ENCODE measurements at regions not wholly inside any gene's neighbourhood (a gene's known extent, or its start where the extent isn't known, plus 50 kb on each side); places are given as distances from the start of the nearest gene placed in this dataset.

GRCh38 chr13:40252676-40253075, 413.8 kb downstream of the FOXO1 start:
- DNase-seq (ENCODE audit: low read depth), result no peak
- no peak overlapping the region for H3K4me3 ChIP-seq (ENCODE audit: low read depth, low read length)
- no peak for TF ChIP-seq MAX (IDR thresholded peaks at IDR 0.05; ENCODE audit: low read depth, low read length)
- no peak for TF ChIP-seq CTCF (IDR thresholded peaks at IDR 0.05; ENCODE audit: low read depth, low read length)

GRCh38 chr13:40254394-40254793, 412.0 kb downstream of the FOXO1 start:
- TF ChIP-seq POLR2A (IDR thresholded peaks at IDR 0.05; ENCODE audit: extremely low read depth, insufficient read length) (no peak), CTCF (IDR thresholded peaks at IDR 0.05; ENCODE audit: low read depth, low read length) (no peak), MYC (IDR thresholded peaks at IDR 0.05; ENCODE audit: low read depth, low read length) (no peak), MAX (IDR thresholded peaks at IDR 0.05; ENCODE audit: low read depth, low read length) (no peak)
- no peak for DNase-seq (ENCODE audit: low read depth)

GRCh38 chr13:40255551-40255950, 410.9 kb downstream of the FOXO1 start:
- no peak for TF ChIP-seq MYC (IDR thresholded peaks at IDR 0.05; ENCODE audit: low read depth, low read length)
- TF ChIP-seq POLR2A (IDR thresholded peaks at IDR 0.05; ENCODE audit: extremely low read depth, insufficient read length), result no peak
- no peak for TF ChIP-seq MAX (IDR thresholded peaks at IDR 0.05; ENCODE audit: low read depth, low read length)
- TF ChIP-seq CTCF (IDR thresholded peaks at IDR 0.05; ENCODE audit: low read depth, low read length), result no peak

More at GRCh38 chr13:40254394-40254793, 412.0 kb downstream of the FOXO1 start:
- no peak overlapping the region for H3K4me3 ChIP-seq (ENCODE audit: low read depth, low read length)

GRCh38 chr13:40259899-40260298, 406.5 kb downstream of the FOXO1 start:
- H3K4me3 ChIP-seq (ENCODE audit: low read depth, low read length), result no peak overlapping the region
- no peak for TF ChIP-seq MYC (IDR thresholded peaks at IDR 0.05; ENCODE audit: low read depth, low read length)
- TF ChIP-seq MAX (IDR thresholded peaks at IDR 0.05; ENCODE audit: low read depth, low read length), result no peak
- TF ChIP-seq POLR2A (IDR thresholded peaks at IDR 0.05; ENCODE audit: extremely low read depth, insufficient read length), result no peak
- TF ChIP-seq CTCF (IDR thresholded peaks at IDR 0.05; ENCODE audit: low read depth, low read length), result no peak
- no peak for DNase-seq (ENCODE audit: low read depth)

More at GRCh38 chr13:40255551-40255950, 410.9 kb downstream of the FOXO1 start:
- no peak overlapping the region for H3K4me3 ChIP-seq (ENCODE audit: low read depth, low read length)
- DNase-seq (ENCODE audit: low read depth), result no peak

- TF ChIP-seq POLR2A (IDR thresholded peaks at IDR 0.05; ENCODE audit: extremely low read depth, insufficient read length), result no peak
- no peak for TF ChIP-seq CTCF (IDR thresholded peaks at IDR 0.05; ENCODE audit: low read depth, low read length)
- no peak for TF ChIP-seq MAX (IDR thresholded peaks at IDR 0.05; ENCODE audit: low read depth, low read length)
- no peak for TF ChIP-seq MYC (IDR thresholded peaks at IDR 0.05; ENCODE audit: low read depth, low read length)
- no peak overlapping the region for H3K4me3 ChIP-seq (ENCODE audit: low read depth, low read length)
- no peak for DNase-seq (ENCODE audit: low read depth)
Measured at GRCh38 chr13:40261336-40261735, 405.1 kb downstream of the FOXO1 start.

GRCh38 chr13:40261947-40262346, 404.5 kb downstream of the FOXO1 start:
- H3K4me3 ChIP-seq (ENCODE audit: low read depth, low read length), result no peak overlapping the region
- DNase-seq (ENCODE audit: low read depth), result no peak
- TF ChIP-seq MYC (IDR thresholded peaks at IDR 0.05; ENCODE audit: low read depth, low read length) (no peak), MAX (IDR thresholded peaks at IDR 0.05; ENCODE audit: low read depth, low read length) (no peak), POLR2A (IDR thresholded peaks at IDR 0.05; ENCODE audit: extremely low read depth, insufficient read length) (no peak), CTCF (IDR thresholded peaks at IDR 0.05; ENCODE audit: low read depth, low read length) (no peak)

All from NB4 (cell line).